ENCODE measurements at regions not wholly inside any gene's neighbourhood (a gene's known extent, or its start where the extent isn't known, plus 50 kb on each side); places are given as distances from the start of the nearest gene placed in this dataset.

- Histone ChIP-seq H3K9me1 (ENCODE audit: control insufficient read depth, insufficient read depth, low read length) (no peaks in the 10 kb centered on the region), H4K20me1 (replicated peaks; ENCODE audit: control insufficient read depth, insufficient read depth, low read length) (no peaks in the 10 kb centered on the region), H2AFZ (ENCODE audit: low read depth, low read length) (no peak overlapping the region), H3K4me3 (no peak overlapping the region), H3K9ac (ENCODE audit: insufficient read depth in 1 of 2, low read depth in 2 of 2, low read length in 2 of 2) (no peak overlapping the region), H3K4me1 (replicated peaks in 1 of 2; ENCODE audit: control insufficient read depth in 2 of 2, insufficient read depth in 2 of 2, low read length in 2 of 2) (no peaks in the 10 kb centered on the region), H3K9me3 (replicated peaks; ENCODE audit: control insufficient read depth, insufficient read depth, low read depth, low read length) (no peaks in the 10 kb centered on the region), H3K4me2 (ENCODE audit: insufficient read depth, low read length) (no peak overlapping the region), H3K27ac (ENCODE audit: extremely low read depth, low read depth, low read length) (no peak overlapping the region), H3K79me2 (ENCODE audit: control insufficient read depth, insufficient read depth, low read length) (no peaks in the 10 kb centered on the region), H3K36me3 (ENCODE audit: control insufficient read depth, insufficient read depth, low read length) (no peaks in the 10 kb centered on the region), H3K27me3 (ENCODE audit: control insufficient read depth in 2 of 2, insufficient read depth in 2 of 2, low read length in 2 of 2) (no peaks in the 10 kb centered on the region)
- whole genome bisulfite sequencing (ENCODE audit: insufficient coverage, low coverage, missing lambda C conversion rate), result 64% methylated on average over 13 of the region's 17 CpGs
- intact Hi-C loops (cut with micrococcal nuclease) (no loop called here), in situ Hi-C loops (cut with MboI) (no loop called here)
- CTCF ChIA-PET (ENCODE audit: low intra/inter-chr PET ratio), result no interaction called here
- ATAC-seq, result no peak
- no peak for DNase-seq (ENCODE audit: extremely low read depth in 1 of 4, low spot score in 3 of 4)
- POLR2A ChIA-PET, result no interaction called here
- no TSS peak for BruUV-seq (replicated peaks)
- no peak for FAIRE-seq
- no peak for TF ChIP-seq DACH1 (IDR thresholded peaks at IDR 0.05; ENCODE audit: partially characterized antibody)
- TF ChIP-seq SP2 (IDR thresholded peaks at IDR 0.05; ENCODE audit: extremely low read depth, low read depth, low read length, poor library complexity, severe bottlenecking), result no peak
These were observed 297.0 kb downstream of the CGGBP1 start for GRCh38 chr3:87761795-87762194.

- no peaks in the 10 kb centered on the region for H3K9me3 ChIP-seq (replicated peaks; ENCODE audit: control insufficient read depth, insufficient read depth, low read depth, low read length)
- no peak overlapping the region for H3K4me2 ChIP-seq (ENCODE audit: insufficient read depth, low read length)
- intact Hi-C loops (cut with micrococcal nuclease), result no loop called here
- ChIA-PET CTCF (ENCODE audit: low intra/inter-chr PET ratio) (no interaction called here), POLR2A (no interaction called here)
- H3K36me3 ChIP-seq (ENCODE audit: control insufficient read depth, insufficient read depth, low read length), result no peaks in the 10 kb centered on the region
- BruUV-seq (replicated peaks), result no TSS peak
- no peak for FAIRE-seq
- TF ChIP-seq, protein P1, sequence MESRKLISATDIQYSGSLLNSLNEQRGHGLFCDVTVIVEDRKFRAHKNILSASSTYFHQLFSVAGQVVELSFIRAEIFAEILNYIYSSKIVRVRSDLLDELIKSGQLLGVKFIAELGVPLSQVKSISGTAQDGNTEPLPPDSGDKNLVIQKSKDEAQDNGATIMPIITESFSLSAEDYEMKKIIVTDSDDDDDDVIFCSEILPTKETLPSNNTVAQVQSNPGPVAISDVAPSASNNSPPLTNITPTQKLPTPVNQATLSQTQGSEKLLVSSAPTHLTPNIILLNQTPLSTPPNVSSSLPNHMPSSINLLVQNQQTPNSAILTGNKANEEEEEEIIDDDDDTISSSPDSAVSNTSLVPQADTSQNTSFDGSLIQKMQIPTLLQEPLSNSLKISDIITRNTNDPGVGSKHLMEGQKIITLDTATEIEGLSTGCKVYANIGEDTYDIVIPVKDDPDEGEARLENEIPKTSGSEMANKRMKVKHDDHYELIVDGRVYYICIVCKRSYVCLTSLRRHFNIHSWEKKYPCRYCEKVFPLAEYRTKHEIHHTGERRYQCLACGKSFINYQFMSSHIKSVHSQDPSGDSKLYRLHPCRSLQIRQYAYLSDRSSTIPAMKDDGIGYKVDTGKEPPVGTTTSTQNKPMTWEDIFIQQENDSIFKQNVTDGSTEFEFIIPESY (CRISPR knock-in tag; IDR thresholded peaks at IDR 0.05), result peak; percentile 39; the same call in 1 of the 2 replicates
- TF ChIP-seq NFIX (CRISPR knock-in tag; IDR thresholded peaks at IDR 0.05; ENCODE audit: low read depth) (no peak), DMBX1 (CRISPR knock-in tag; IDR thresholded peaks at IDR 0.05; ENCODE audit: borderline replicate concordance) (no peak), SIN3B (IDR thresholded peaks at IDR 0.05; ENCODE audit: low read depth) (no peak), ZNF436 (CRISPR knock-in tag; IDR thresholded peaks at IDR 0.05) (no peak)
- H4K20me1 ChIP-seq (replicated peaks; ENCODE audit: control insufficient read depth, insufficient read depth, low read length), result no peaks in the 10 kb centered on the region
- ATAC-seq, result no peak
- no peak overlapping the region for H3K4me3 ChIP-seq
- in situ Hi-C loops (cut with MboI), result no loop called here
- H3K27ac ChIP-seq (ENCODE audit: extremely low read depth, low read depth, low read length), result no peak overlapping the region
- WGBS (ENCODE audit: insufficient coverage, low coverage, missing lambda C conversion rate), result 87% methylated on average over 8 of the region's 11 CpGs
- H3K79me2 ChIP-seq (ENCODE audit: control insufficient read depth, insufficient read depth, low read length), result no peaks in the 10 kb centered on the region
- no peaks in the 10 kb centered on the region for H3K9me1 ChIP-seq (ENCODE audit: control insufficient read depth, insufficient read depth, low read length)
- no peak overlapping the region for H2AFZ ChIP-seq (ENCODE audit: low read depth, low read length)
- no peak for DNase-seq (ENCODE audit: extremely low read depth in 1 of 4, low spot score in 3 of 4)
- no peak overlapping the region for H3K9ac ChIP-seq (ENCODE audit: insufficient read depth in 1 of 2, low read depth in 2 of 2, low read length in 2 of 2)
- H3K4me1 ChIP-seq (replicated peaks in 1 of 2; ENCODE audit: control insufficient read depth in 2 of 2, insufficient read depth in 2 of 2, low read length in 2 of 2), result no peaks in the 10 kb centered on the region
- H3K27me3 ChIP-seq (ENCODE audit: control insufficient read depth in 2 of 2, insufficient read depth in 2 of 2, low read length in 2 of 2), result no peaks in the 10 kb centered on the region
These were observed 297.5 kb downstream of the CGGBP1 start for GRCh38 chr3:87761341-87761740.
